NCI-H1436 (cell line): ENCODE measurements at regions not wholly inside any gene's neighbourhood (a gene's known extent, or its start where the extent isn't known, plus 50 kb on each side); places are given as distances from the start of the nearest gene placed in this dataset.

Experiments used
- DNase-seq: peaks from one replicate; lab custom pipeline; 2025; lab: John Stamatoyannopoulos, UW

- no peak for DNase-seq
These were observed 595.4 kb upstream of the AGA start for GRCh38 chr4:178037459-178038214.

GRCh38 chr4:178056996-178057395 is 614.8 kb upstream of the AGA start:
- no peak for DNase-seq

GRCh38 chr4:178063568-178063967 is 621.3 kb upstream of the AGA start:
- no peak for DNase-seq

GRCh38 chr4:178066338-178066941 is 624.2 kb upstream of the AGA start:
- DNase-seq, result no peak

- no peak for DNase-seq
These were observed 625.9 kb upstream of the AGA start for GRCh38 chr4:178068136-178068535.

- no peak for DNase-seq
These were observed 627.9 kb upstream of the AGA start for GRCh38 chr4:178070163-178070562.

- no peak for DNase-seq
These were observed 638.1 kb upstream of the AGA start for GRCh38 chr4:178080312-178080711.

GRCh38 chr4:178081176-178081575 is 638.9 kb upstream of the AGA start:
- no peak for DNase-seq

- DNase-seq, result no peak
These were observed 639.7 kb upstream of the AGA start for GRCh38 chr4:178081896-178082295.

- DNase-seq, result no peak
These were observed 640.7 kb upstream of the AGA start for GRCh38 chr4:178082906-178083305.

GRCh38 chr4:178083968-178084367 is 641.7 kb upstream of the AGA start:
- no peak for DNase-seq

GRCh38 chr4:178086320-178086719 is 644.1 kb upstream of the AGA start:
- DNase-seq, result no peak

GRCh38 chr4:178090640-178091411 is 648.6 kb upstream of the AGA start:
- DNase-seq, result no peak

- no peak for DNase-seq
These were observed 659.9 kb upstream of the AGA start for GRCh38 chr4:178102139-178102538.

GRCh38 chr4:178105242-178105641 is 663.0 kb upstream of the AGA start:
- DNase-seq, result no peak

GRCh38 chr4:178136736-178137345 is 694.6 kb upstream of the AGA start:
- DNase-seq, result no peak

- no peak for DNase-seq
These were observed 695.7 kb upstream of the AGA start for GRCh38 chr4:178137732-178138471.

GRCh38 chr4:178138491-178138890 is 696.3 kb upstream of the AGA start:
- DNase-seq, result no peak

GRCh38 chr4:178140326-178140915 is 698.2 kb upstream of the AGA start:
- DNase-seq, result no peak

- no peak for DNase-seq
These were observed 700.5 kb upstream of the AGA start for GRCh38 chr4:178142724-178143123.

GRCh38 chr4:178148106-178148505 is 705.9 kb upstream of the AGA start:
- no peak for DNase-seq
